AG10803 (cell line): ENCODE measurements at regions not wholly inside any gene's neighbourhood (a gene's known extent, or its start where the extent isn't known, plus 50 kb on each side); places are given as distances from the start of the nearest gene placed in this dataset.

Experiments used
- DNase-seq: peaks from one replicate; pipeline ENCODE4 v3.0.0; 2010; ENCODE audit warnings: low read depth
- H3K4me3 ChIP-seq: 2 replicates; pipeline ENCODE4 v1.5.1; 2011; ENCODE audit warnings: mild to moderate bottlenecking, low read length, control low read depth
- TF ChIP-seq, protein P1 (sequence below): conservative IDR thresholded peaks from 2 replicates; pipeline ENCODE4 v1.5.1; 2011; ENCODE audit warnings: mild to moderate bottlenecking, low read length, control low read depth, inconsistent platforms

- DNase-seq, result no peak
- H3K4me3 ChIP-seq, result no peak overlapping the region
- TF ChIP-seq, protein P1, sequence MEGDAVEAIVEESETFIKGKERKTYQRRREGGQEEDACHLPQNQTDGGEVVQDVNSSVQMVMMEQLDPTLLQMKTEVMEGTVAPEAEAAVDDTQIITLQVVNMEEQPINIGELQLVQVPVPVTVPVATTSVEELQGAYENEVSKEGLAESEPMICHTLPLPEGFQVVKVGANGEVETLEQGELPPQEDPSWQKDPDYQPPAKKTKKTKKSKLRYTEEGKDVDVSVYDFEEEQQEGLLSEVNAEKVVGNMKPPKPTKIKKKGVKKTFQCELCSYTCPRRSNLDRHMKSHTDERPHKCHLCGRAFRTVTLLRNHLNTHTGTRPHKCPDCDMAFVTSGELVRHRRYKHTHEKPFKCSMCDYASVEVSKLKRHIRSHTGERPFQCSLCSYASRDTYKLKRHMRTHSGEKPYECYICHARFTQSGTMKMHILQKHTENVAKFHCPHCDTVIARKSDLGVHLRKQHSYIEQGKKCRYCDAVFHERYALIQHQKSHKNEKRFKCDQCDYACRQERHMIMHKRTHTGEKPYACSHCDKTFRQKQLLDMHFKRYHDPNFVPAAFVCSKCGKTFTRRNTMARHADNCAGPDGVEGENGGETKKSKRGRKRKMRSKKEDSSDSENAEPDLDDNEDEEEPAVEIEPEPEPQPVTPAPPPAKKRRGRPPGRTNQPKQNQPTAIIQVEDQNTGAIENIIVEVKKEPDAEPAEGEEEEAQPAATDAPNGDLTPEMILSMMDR, result no peak
These were observed 135.0 kb upstream of the PKDCC start for GRCh38 chr2:41912776-41913175.

DNA sequence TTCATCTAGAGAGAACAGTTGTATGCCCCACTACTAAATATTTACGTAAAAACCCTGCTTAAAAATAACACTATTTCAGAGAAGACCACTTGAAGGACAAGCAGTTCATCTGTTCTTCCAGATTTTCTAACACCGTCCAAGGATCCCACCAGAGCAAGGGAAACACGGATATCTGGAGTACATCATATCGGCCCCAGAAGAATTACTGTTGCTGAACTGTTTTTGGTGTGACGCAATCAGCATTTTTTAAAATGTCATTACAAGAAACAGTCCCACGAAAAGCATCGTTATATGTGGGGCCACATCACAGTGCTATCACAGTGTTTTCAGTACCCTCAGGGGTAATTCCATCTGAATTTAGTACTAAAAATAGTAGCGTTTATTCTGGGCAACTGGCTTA is 134.5 kb upstream of the PKDCC start:
- DNase-seq, result no peak
- H3K4me3 ChIP-seq, result no peak overlapping the region
- TF ChIP-seq, protein P1, result no peak

GRCh38 chr2:41913921-41914609 is 133.8 kb upstream of the PKDCC start:
- TF ChIP-seq, protein P1, result no peak
- H3K4me3 ChIP-seq, result no peak overlapping the region

DNA sequence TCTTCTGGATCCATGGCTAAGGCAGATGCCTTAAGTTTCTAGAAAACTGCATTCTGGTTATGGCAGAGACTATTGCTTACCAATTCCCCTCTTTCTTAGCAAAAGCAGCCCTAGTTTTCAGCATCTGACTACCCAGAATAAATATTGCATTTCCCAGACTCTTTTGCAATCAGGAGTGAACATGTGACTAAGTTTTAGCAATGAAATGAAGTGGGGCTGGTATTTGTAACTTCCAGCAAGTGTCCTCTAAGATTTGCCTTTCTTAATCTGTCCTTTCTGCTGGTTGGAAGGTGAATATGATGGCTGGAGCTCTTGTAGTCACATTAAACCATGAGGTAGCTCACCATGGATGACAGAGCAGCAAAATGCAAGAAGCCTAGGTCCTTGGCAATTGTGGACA is 132.9 kb upstream of the PKDCC start:
- peak; percentile 54 for DNase-seq
- no peak overlapping the region for H3K4me3 ChIP-seq
- TF ChIP-seq, protein P1, result no peak

More at GRCh38 chr2:41913921-41914609, 133.8 kb upstream of the PKDCC start:
- no peak for DNase-seq

GRCh38 chr2:41916177-41916576 is 131.6 kb upstream of the PKDCC start:
- TF ChIP-seq, protein P1, result no peak
- H3K4me3 ChIP-seq, result no peak overlapping the region
- no peak for DNase-seq

GRCh38 chr2:41917587-41917986 is 130.2 kb upstream of the PKDCC start:
- TF ChIP-seq, protein P1, result no peak
- no peak overlapping the region for H3K4me3 ChIP-seq
- DNase-seq, result no peak

DNA sequence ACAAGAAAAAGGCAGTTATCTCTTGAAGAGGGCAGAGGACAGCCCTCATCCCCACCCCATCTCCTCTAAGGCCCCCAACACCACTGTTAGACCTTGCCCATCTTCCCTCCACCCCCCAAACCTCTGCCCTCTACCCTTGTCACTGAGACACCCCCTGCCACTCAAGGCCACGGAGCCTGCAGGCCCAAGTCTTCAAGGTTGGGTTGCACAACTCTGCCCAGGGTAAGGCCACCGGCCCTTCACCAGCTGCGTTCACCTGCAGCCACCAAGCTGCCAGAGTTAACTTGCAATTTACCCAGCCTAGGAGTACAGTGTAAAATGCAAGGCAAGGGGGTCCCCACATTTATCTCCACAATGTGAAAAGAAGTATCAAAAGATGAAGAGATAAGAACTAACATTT is 128.7 kb upstream of the PKDCC start:
- TF ChIP-seq, protein P1, result no peak
- no peak for DNase-seq
- H3K4me3 ChIP-seq, result no peak overlapping the region
